Endothelial cell of umbilical vein (primary cell): ENCODE measurements at regions not wholly inside any gene's neighbourhood (a gene's known extent, or its start where the extent isn't known, plus 50 kb on each side); places are given as distances from the start of the nearest gene placed in this dataset.

Source experiments
- CTCF ChIP-seq, 2 donors: IDR thresholded peaks; 1 replicate in 1 of 2; 2 replicates in 1 of 2; pipeline ENCODE4 v1.5.1; 2011; ENCODE audit warnings: low read length in 2 of 2, mild to moderate bottlenecking in 2 of 2, moderate library complexity in 2 of 2, control low read depth in 1 of 2, inconsistent platforms in 1 of 2, low read depth in 1 of 2; ENCODE audit not compliant: insufficient read depth in 1 of 2; ENCODE audit errors: extremely low read depth in 1 of 2
- EZH2 ChIP-seq: IDR thresholded peaks from 2 replicates; pipeline ENCODE4 v1.6.1; 2012; ENCODE audit warnings: borderline replicate concordance, low read depth, mild to moderate bottlenecking, moderate library complexity, low read length, inconsistent platforms; ENCODE audit not compliant: severe bottlenecking
- FOS ChIP-seq: IDR thresholded peaks from 2 replicates; pipeline ENCODE4 v1.6.1; 2011; ENCODE audit warnings: mild to moderate bottlenecking, low read length, moderate library complexity, borderline replicate concordance; ENCODE audit not compliant: insufficient read depth
- GATA2 ChIP-seq: IDR thresholded peaks from 2 replicates; pipeline ENCODE4 v1.7.0; 2011; ENCODE audit warnings: low read depth, mild to moderate bottlenecking, moderate library complexity, mixed read lengths, low read length; ENCODE audit not compliant: insufficient read length, insufficient read depth
- JUN ChIP-seq: IDR thresholded peaks from 2 replicates; pipeline ENCODE4 v1.6.1; 2011; ENCODE audit warnings: borderline replicate concordance, low read depth; ENCODE audit not compliant: insufficient read length, insufficient read depth
- MAX ChIP-seq: IDR thresholded peaks from 2 replicates; pipeline ENCODE4 v1.6.1; 2011; ENCODE audit not compliant: insufficient read depth, insufficient read length
- POLR2A ChIP-seq: IDR thresholded peaks from 2 replicates; pipeline ENCODE4 v1.6.1; 2012; ENCODE audit warnings: low read depth, mild to moderate bottlenecking, control low read depth, low read length
- POLR2AphosphoS5 ChIP-seq: IDR thresholded peaks from 2 replicates; pipeline ENCODE4 v1.6.1; 2012; ENCODE audit warnings: low read depth, mild to moderate bottlenecking, control low read depth, low read length, moderate library complexity; ENCODE audit not compliant: insufficient read depth

- TF ChIP-seq EZH2 (no peak), GATA2 (no peak), POLR2A (no peak), CTCF (IDR thresholded peaks at IDR 0.05; ENCODE audit: extremely low read depth in 1 of 2, insufficient read depth in 1 of 2, low read depth in 1 of 2, low read length in 2 of 2) (no peak), MAX (no peak), POLR2AphosphoS5 (no peak), JUN (no peak), FOS (no peak)
Measured at GRCh38 chr3:130820976-130821375, 72.9 kb upstream of the ATP2C1 start.
